ENCODE measurements at regions not wholly inside any gene's neighbourhood (a gene's known extent, or its start where the extent isn't known, plus 50 kb on each side); places are given as distances from the start of the nearest gene placed in this dataset.

- peaks cover 0 to 3% (median 0%) of the 10 kb centered on the region in 3 donors for H3K36me3 ChIP-seq
- no peaks in the 10 kb centered on the region for H3K9me3 ChIP-seq
- no peak for DNase-seq
- H3K27ac ChIP-seq = no peak overlapping the region
- H3K4me1 ChIP-seq = no peaks in the 10 kb centered on the region
- TF ChIP-seq, protein P1, sequence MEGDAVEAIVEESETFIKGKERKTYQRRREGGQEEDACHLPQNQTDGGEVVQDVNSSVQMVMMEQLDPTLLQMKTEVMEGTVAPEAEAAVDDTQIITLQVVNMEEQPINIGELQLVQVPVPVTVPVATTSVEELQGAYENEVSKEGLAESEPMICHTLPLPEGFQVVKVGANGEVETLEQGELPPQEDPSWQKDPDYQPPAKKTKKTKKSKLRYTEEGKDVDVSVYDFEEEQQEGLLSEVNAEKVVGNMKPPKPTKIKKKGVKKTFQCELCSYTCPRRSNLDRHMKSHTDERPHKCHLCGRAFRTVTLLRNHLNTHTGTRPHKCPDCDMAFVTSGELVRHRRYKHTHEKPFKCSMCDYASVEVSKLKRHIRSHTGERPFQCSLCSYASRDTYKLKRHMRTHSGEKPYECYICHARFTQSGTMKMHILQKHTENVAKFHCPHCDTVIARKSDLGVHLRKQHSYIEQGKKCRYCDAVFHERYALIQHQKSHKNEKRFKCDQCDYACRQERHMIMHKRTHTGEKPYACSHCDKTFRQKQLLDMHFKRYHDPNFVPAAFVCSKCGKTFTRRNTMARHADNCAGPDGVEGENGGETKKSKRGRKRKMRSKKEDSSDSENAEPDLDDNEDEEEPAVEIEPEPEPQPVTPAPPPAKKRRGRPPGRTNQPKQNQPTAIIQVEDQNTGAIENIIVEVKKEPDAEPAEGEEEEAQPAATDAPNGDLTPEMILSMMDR (IDR thresholded peaks at IDR 0.05) = no peak
- H3K4me3 ChIP-seq = no peak overlapping the region
- no peaks in the 10 kb centered on the region for H3K27me3 ChIP-seq
- intact Hi-C loops (cut with DNase I; ENCODE audit: low total_unique reads) = no loop called here
These were observed 211.0 kb upstream of the ZC3H15 start for GRCh38 chr2:186274936-186275575.

GRCh38 chr2:186276909-186277308 lies 209.2 kb upstream of the ZC3H15 start:
- DNase-seq = no peak
- Histone ChIP-seq H3K36me3 (peaks cover 0 to 3% (median 0%) of the 10 kb centered on the region in 3 donors), H3K27me3 (no peaks in the 10 kb centered on the region), H3K27ac (no peak overlapping the region), H3K4me1 (no peaks in the 10 kb centered on the region), H3K4me3 (no peak overlapping the region), H3K9me3 (no peaks in the 10 kb centered on the region)
- intact Hi-C loops (cut with DNase I; ENCODE audit: low total_unique reads) = no loop called here
- TF ChIP-seq, protein P1 (IDR thresholded peaks at IDR 0.05) = no peak

- H3K4me3 ChIP-seq = no peak overlapping the region
- no peaks in the 10 kb centered on the region for H3K27me3 ChIP-seq
- no peaks in the 10 kb centered on the region for H3K9me3 ChIP-seq
- no peak for DNase-seq
- H3K36me3 ChIP-seq = no peaks in the 10 kb centered on the region
- H3K27ac ChIP-seq = no peak overlapping the region
- TF ChIP-seq, protein P1 (IDR thresholded peaks at IDR 0.05) = no peak
- intact Hi-C loops (cut with DNase I; ENCODE audit: low total_unique reads) = no loop called here
- no peaks in the 10 kb centered on the region for H3K4me1 ChIP-seq
These were observed 204.3 kb upstream of the ZC3H15 start for GRCh38 chr2:186281726-186282125.

GRCh38 chr2:186294248-186294888 lies 191.7 kb upstream of the ZC3H15 start:
- no peaks in the 10 kb centered on the region for H3K27me3 ChIP-seq
- no peaks in the 10 kb centered on the region for H3K9me3 ChIP-seq
- TF ChIP-seq, protein P1 (IDR thresholded peaks at IDR 0.05) = no peak
- no peaks in the 10 kb centered on the region for H3K36me3 ChIP-seq
- intact Hi-C loops (cut with DNase I; ENCODE audit: low total_unique reads) = no loop called here
- no peak overlapping the region for H3K4me3 ChIP-seq
- no peaks in the 10 kb centered on the region for H3K4me1 ChIP-seq
- no peak overlapping the region for H3K27ac ChIP-seq
- no peak for DNase-seq

DNA sequence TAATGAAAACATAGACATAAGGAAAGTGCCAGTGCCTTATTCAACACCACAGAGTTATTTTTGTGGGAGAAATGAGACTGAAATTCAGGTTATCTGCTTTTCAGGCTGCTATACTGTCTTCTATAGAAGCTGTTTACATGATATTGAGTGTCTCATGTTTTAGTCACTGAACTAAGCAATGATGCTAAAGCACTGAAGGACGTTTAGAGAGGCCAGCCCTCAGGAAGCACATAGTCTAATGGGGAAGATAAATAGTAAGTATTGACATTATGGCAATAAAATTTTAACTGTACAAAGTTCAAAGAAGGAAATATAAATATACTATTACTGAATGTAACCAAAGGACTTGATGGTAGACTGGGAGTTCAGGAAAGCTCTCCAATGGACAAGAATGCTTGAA lies 186.4 kb upstream of the ZC3H15 start:
- TF ChIP-seq, protein P1 (IDR thresholded peaks at IDR 0.05) = no peak
- no peaks in the 10 kb centered on the region for H3K27me3 ChIP-seq
- H3K4me3 ChIP-seq = no peak overlapping the region
- no peaks in the 10 kb centered on the region for H3K9me3 ChIP-seq
- H3K27ac ChIP-seq = no peak overlapping the region
- DNase-seq = no peak
- H3K4me1 ChIP-seq = no peaks in the 10 kb centered on the region
- H3K36me3 ChIP-seq = no peaks in the 10 kb centered on the region
- intact Hi-C loops (cut with DNase I; ENCODE audit: low total_unique reads) = no loop called here

Data from tibial artery (tissue), 4 donors.